ENCODE measurements at regions not wholly inside any gene's neighbourhood (a gene's known extent, or its start where the extent isn't known, plus 50 kb on each side); places are given as distances from the start of the nearest gene placed in this dataset.

- no peaks in the 10 kb centered on the region for H3K9me3 ChIP-seq (ENCODE audit: low read depth)
- TF ChIP-seq CTCF (IDR thresholded peaks at IDR 0.05; ENCODE audit: poor library complexity) (no peak), EZH2 (IDR thresholded peaks at IDR 0.05; ENCODE audit: borderline replicate concordance) (no peak), EZH2phosphoT487 (IDR thresholded peaks at IDR 0.05; ENCODE audit: low read depth, severe bottlenecking, unreplicated experiment) (no peak)
- no peaks in the 10 kb centered on the region for H3K36me3 ChIP-seq (replicated peaks; ENCODE audit: insufficient read depth, low read depth)
- H4K20me1 ChIP-seq (ENCODE audit: insufficient read depth, poor library complexity, severe bottlenecking), result no peaks in the 10 kb centered on the region
- peak overlapping the region; percentile 62 for H3K4me2 ChIP-seq
- H3K79me2 ChIP-seq, result no peaks in the 10 kb centered on the region
- H2AFZ ChIP-seq, result no peak overlapping the region
- H3K27me3 ChIP-seq, result no peaks in the 10 kb centered on the region
- peak overlapping the region; percentile 92 for H3K27ac ChIP-seq
- H3K9me2 ChIP-seq (replicated peaks; ENCODE audit: insufficient read depth), result no peaks in the 10 kb centered on the region
- no peak overlapping the region for H3K4me3 ChIP-seq
- H3K4me1 ChIP-seq (ENCODE audit: insufficient read depth), result peaks cover 16% of the 10 kb centered on the region
- 20% methylated on average over 3 of the region's 3 CpGs for WGBS (ENCODE audit: low lambda C conversion rate, missing lambda C conversion rate)
- peak; percentile 25 for DNase-seq (ENCODE audit: low spot score)
These were observed 169.9 kb downstream of the AASDH start for GRCh38 chr4:56217343-56217890.

DNA sequence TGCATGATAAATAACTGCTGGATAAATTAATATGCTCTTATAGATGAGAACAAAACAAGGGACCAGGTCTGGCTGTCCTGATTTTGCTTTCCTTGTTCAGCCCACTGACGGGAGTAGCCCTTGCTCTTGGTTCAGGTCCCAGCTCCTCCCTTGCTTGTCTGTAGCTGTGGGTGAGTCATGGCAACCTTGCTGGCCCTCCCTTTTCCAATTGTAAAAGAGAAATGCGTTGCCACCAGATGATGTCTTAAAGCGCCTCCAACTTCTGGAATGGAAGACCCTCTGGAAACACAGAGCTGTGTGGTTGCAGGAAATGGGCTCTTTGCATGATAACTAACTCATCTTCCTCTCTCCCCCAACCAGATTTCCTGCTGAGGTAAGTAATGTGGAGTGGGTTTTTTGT is 171.4 kb downstream of the AASDH start:
- H3K79me2 ChIP-seq, result no peaks in the 10 kb centered on the region
- no peaks in the 10 kb centered on the region for H3K9me3 ChIP-seq (ENCODE audit: low read depth)
- DNase-seq (ENCODE audit: low spot score), result peak; percentile 69
- no peaks in the 10 kb centered on the region for H3K9me2 ChIP-seq (replicated peaks; ENCODE audit: insufficient read depth)
- peak overlapping the region; percentile 60 for H3K4me2 ChIP-seq
- H3K27me3 ChIP-seq, result no peaks in the 10 kb centered on the region
- no peak overlapping the region for H2AFZ ChIP-seq
- H3K4me3 ChIP-seq, result no peak overlapping the region
- WGBS (ENCODE audit: low lambda C conversion rate, missing lambda C conversion rate), result 61% methylated on average over 3 of the region's 3 CpGs
- H3K27ac ChIP-seq, result peak overlapping the region; percentile 79
- H3K36me3 ChIP-seq (replicated peaks; ENCODE audit: insufficient read depth, low read depth), result no peaks in the 10 kb centered on the region
- no peaks in the 10 kb centered on the region for H4K20me1 ChIP-seq (ENCODE audit: insufficient read depth, poor library complexity, severe bottlenecking)
- peaks cover 16% of the 10 kb centered on the region for H3K4me1 ChIP-seq (ENCODE audit: insufficient read depth)
- TF ChIP-seq EZH2phosphoT487 (IDR thresholded peaks at IDR 0.05; ENCODE audit: low read depth, severe bottlenecking, unreplicated experiment) (no peak), EZH2 (IDR thresholded peaks at IDR 0.05; ENCODE audit: borderline replicate concordance) (no peak), CTCF (IDR thresholded peaks at IDR 0.05; ENCODE audit: poor library complexity) (no peak)

DNA sequence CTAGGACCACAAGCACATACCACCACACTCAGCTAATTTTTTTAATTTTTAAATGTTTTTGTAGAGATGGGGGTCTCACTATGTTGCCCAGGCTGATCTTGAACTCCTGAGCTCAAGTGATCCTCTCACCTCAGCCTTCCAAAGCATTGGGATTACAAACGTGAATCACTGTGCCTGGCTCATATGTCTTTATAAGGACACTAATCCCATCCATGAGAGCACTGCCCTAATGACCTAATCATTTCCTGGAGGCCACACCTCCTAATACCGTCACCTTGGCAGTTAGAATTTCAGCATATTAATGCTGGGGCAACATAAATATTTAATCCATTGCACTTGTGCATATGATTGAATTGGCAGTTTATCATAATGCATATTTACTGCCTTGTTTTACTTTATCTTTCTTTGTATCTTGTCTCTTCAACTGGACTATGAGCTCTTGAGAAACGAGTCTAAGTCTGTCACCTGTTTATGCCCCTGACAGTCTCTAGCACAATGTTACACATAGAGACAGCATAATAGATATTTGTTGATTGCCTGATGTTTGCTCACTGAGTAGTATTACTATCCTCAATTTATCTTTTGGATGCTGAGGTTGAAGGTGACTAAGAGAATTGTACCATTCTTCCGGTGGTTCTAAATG is 172.0 kb downstream of the AASDH start:
- H3K27me3 ChIP-seq, result no peaks in the 10 kb centered on the region
- H3K79me2 ChIP-seq, result no peaks in the 10 kb centered on the region
- H3K9me3 ChIP-seq (ENCODE audit: low read depth), result no peaks in the 10 kb centered on the region
- peaks cover 16% of the 10 kb centered on the region for H3K4me1 ChIP-seq (ENCODE audit: insufficient read depth)
- H3K9me2 ChIP-seq (replicated peaks; ENCODE audit: insufficient read depth), result no peaks in the 10 kb centered on the region
- H4K20me1 ChIP-seq (ENCODE audit: insufficient read depth, poor library complexity, severe bottlenecking), result no peaks in the 10 kb centered on the region
- H2AFZ ChIP-seq, result no peak overlapping the region
- H3K36me3 ChIP-seq (replicated peaks; ENCODE audit: insufficient read depth, low read depth), result no peaks in the 10 kb centered on the region
- H3K4me2 ChIP-seq, result no peak overlapping the region
- peak; percentile 41 for DNase-seq (ENCODE audit: low spot score)
- WGBS (ENCODE audit: low lambda C conversion rate, missing lambda C conversion rate), result 40% methylated on average over 4 of the region's 4 CpGs
- TF ChIP-seq EZH2 (IDR thresholded peaks at IDR 0.05; ENCODE audit: borderline replicate concordance) (no peak), EZH2phosphoT487 (IDR thresholded peaks at IDR 0.05; ENCODE audit: low read depth, severe bottlenecking, unreplicated experiment) (no peak), CTCF (IDR thresholded peaks at IDR 0.05; ENCODE audit: poor library complexity) (no peak)
- H3K4me3 ChIP-seq, result no peak overlapping the region
- peak overlapping the region; percentile 79 for H3K27ac ChIP-seq
